Stimulated activated CD4-positive, alpha-beta T cell treated with anti-CD3 and anti-CD28 coated beads, Interleukin-15, amount 100 ng/mL, for 48 hours (primary cell): ENCODE measurements at regions not wholly inside any gene's neighbourhood (a gene's known extent, or its start where the extent isn't known, plus 50 kb on each side); places are given as distances from the start of the nearest gene placed in this dataset.

ENCODE experiments used
- DNase-seq, 2 donors: peaks; one replicate each; pipeline ENCODE4 v3.0.0-alpha.2; 2020; ENCODE audit warnings: low read depth in 2 of 2

DNA sequence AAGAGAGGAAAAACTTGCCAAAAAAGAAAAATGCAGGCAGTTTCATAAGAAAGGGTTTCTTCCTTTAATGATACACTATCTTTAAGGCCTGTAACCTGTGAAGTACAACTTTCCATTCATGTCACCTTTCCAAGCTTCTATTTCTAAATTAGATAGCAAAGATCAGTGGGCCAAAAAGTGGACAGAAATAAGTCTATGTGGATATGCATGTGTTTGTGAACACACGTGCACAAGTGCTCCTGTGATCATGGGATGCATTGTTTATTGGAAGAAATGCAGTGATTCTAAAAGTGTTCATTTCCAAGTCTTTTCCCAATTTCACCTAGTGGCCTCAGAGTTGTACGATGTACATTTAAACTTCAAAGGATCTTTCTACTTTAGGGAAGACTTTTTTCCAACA, 230.0 kb upstream of the BLID start:
- no peak for DNase-seq

DNA sequence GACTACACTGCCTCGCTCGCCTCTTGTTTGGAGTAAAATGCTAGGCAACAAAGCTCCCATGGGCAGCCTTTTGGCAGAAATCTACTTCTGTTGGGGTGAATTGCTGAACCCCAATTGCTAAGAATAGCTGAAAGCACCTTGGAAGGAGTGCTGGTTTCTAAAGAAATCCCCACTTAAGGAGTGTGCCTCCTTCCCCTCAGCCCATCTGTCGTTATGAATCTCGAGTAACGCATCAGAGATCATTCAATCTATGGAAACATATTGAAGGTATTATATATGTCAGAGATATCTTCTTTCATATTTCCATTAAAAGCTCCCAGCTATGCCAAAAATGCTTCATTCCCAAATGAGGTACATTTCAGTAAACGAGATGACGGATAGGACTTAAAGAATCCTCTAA, 229.6 kb upstream of the BLID start:
- no peak for DNase-seq

DNA sequence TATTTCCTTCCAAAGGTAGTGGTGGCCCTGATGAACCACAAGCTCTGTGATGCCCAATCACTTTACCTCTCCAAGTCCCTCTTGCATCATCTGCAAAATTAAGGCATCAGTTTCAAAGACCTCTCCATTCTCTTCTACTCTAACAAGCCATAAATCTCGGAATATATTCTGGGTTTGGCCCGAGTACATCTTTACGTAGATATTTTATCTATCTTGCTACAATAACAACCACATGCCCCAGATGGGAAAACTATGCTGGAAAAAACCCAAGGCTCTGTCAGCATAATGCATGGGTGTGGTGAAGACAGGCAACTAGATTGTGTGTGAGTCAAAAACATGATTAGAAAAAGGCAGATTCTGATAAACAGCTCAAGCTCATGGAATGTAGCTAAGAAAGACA, 228.2 kb upstream of the BLID start:
- no peak for DNase-seq

DNA sequence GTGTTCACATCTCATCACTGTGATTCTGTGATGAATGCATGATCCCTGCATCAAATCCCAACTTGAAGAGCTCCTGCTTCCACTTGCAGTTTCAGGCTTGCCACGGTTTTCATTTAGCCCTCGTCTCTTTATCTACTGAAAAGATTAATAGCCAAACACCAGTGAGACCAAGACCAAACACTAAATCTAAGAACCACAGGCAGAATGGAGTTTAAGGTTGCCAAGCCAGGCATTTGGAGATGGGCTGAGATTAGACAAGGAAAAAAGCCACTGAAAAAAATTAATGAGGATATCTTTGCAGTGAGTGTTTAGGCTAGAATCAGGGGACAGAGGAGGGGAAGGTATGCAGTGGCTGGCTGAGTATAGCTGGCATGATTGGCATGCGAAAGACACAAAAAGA, 227.2 kb upstream of the BLID start:
- no peak for DNase-seq

DNA sequence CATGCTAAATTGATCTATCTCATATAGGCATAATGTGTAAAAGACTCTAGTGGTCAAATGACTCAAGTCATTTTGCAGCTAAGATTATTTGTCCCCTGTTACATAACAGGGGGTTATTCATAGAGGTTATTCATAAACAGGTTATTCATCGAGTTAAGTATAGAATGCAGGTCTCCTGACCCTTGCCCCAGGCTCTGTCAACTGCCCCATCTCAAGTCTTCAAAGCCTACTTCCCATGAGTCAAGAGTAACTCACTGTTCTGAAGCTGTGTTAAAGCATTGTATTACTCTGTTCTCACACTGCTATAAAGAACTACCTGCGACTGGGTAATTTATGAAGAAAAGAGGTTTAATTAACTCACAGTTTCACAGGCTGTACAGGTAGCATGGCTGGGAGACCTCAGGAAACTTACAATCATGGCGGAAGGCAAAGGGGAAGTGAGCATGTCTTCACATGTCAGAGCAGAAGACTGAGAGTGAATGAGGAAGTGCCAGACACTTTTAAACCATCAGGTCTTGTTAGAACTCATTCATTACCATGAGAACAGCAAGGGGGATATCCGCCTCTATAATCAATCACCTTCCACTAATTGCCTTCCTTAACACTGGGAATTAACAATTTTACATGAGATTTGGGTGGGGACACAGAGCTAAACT, 226.2 kb upstream of the BLID start:
- DNase-seq, result no peak

DNA sequence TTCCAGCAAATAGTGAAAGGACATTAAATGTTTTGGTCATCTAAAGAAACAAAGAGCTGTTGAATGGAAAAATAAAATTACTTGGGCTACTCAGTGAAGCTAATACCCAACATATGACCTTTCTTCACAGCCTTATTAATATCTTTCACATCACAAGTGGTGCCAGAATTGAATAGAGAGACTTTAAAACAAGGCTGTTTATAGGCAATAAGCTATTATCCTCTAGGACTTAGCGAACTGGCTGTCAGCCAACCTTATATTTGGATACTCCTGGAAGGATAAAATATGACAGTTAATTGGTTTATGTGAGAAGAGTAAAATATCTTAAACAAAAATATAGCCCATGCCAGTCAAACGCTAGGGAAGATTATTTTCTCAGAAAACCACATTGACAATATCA, 225.5 kb upstream of the BLID start:
- DNase-seq, result no peak

DNA sequence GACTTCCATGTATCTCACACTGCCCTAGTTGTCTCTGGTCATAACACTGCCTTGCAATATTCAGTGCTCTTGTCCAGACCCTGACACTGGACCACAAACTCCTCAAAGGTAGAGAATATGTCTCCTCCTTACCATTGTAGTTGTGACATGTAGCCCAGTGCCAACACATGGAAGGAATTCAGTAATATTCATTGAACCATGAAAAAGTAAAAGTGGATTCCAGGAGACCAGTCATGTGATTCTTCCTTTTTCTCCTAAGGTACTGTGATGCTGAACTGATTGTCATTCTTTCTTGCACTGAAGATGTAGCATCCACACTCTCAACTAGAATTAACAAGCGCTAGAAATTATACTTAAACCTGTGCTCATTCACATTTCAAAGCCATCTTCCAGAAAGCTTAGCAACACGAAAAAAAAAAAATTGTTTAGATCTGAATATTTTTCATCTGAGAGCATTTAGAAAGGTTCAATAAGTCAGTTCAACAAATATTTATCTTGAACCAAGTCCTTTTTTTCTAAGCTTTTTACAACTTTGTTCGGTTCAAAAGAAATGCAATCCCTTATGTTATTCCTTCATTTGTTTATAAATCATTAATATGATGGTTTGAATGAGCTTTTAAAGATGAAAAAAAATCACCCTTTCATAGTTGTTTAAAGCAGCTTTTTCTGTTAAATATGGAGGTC, 224.7 kb upstream of the BLID start:
- no peak for DNase-seq

DNA sequence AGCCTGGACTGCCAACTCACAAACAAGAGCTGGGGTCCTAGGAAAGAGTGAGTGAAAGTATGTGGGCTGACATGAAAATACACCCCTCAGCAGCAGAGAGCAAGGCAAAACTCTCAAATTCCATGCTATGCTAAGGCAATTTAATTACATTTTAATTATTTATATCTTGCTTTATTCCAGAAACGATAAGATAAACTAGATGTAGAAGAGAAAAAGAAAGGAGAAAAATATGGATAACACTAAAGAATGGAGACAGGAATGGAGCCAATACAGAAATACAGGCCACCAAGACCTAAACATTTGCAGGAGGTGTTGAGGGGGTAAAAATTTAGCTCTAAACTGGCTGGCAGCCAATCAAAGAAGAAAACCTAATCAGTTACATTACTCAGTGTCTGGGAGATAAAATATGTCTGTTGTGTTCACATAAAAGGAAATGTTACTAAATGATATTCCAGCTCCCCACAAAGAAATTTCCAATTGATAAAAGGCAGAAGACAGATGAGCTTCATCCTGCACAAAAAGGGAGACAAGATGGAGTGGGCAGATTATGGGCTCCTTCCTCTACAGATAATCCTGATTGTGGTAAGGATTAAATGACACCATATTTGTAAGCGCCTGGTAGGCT, 223.5 kb upstream of the BLID start:
- DNase-seq, result no peak

DNA sequence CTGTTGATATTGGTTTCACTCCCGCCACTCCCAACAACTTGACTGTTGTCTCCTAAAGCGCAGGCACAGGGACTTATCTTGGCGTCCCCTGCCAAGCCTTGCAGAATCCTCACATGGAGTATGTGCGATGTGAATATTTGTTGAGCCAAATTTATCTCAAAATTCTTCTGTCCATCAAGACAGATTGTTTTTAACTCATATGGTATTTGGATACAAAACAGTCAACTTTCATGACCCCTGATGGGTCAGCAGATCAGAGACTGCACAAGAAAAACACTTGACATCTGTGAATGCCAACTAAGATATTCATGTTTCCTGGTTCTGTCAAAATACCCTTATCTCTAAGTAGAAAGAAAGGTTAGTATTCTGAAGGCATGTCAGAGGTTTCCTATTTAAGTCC, 221.7 kb upstream of the BLID start:
- no peak for DNase-seq

DNA sequence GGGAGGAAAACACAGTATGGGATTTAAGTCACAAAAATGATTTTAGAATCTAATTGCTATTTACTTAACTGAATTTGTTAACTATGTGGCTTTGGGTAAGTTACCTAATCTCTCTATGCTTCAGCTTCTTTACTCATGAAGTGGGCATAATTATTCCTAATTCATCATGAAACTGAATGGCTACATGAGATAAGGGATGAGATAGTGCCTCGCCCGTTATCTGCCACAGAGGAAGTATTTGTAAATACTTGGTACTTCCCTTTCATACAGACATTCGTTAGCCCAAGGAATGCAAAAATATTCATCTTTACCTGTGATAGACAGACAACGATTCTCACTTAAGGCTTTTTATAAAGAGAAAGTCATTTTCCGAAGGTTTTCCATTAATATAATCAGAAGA, 221.2 kb upstream of the BLID start:
- no peak for DNase-seq

DNA sequence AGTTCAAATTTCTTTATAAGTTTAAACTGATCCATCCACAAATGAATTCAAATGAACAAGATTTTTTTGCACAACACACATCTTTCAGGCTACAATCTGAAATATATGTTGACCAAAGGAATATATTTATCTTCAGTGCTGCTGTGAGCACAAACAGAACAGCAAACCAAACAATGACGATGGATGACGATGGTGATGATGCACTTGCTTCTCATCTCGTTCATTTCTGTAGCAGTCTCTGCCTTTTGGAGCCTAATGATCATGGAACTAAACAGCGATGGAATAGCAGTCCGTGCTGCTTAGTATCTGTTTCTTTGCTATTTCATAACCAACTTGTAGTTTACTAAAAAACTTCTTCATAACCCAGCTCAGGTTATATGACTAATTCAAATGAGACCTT, 220.7 kb upstream of the BLID start:
- no peak for DNase-seq

DNA sequence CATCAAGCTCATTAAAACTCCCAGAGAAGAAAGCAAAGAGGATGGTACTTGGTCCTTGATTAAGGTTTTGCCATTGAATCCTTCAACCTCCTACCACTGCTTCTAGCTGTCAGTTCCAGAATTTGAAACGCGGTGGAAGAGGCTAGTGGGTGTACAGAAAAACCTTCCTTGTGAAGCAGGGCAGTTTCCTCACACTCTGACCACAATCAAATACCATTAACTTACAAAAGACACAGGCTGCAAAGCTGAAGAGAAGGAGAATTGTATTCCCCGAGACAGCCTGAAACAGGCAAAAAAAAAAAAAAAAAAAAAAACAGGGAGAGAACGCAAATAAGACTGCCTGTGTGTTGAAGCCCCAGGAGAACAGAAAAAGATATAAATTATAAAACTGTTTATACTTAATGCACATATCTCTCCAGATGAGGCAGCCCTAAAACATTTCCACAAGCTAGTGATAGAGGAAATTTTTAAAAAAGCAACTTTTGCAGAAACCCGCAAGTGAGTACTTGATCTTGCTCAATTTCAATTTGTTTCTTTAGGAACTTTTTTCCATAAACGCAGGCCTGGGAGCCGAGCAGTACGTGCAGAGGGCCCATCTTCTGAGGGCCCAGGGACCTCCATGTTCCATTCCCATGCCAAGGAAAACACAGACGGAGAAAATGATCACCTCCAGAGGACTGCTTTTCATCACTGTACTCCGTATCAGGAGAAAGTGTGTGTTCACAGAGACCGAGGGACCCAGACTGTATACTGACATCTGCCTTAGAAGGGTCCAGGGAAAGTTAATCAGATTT, 218.7 kb upstream of the BLID start:
- DNase-seq, result no peak

DNA sequence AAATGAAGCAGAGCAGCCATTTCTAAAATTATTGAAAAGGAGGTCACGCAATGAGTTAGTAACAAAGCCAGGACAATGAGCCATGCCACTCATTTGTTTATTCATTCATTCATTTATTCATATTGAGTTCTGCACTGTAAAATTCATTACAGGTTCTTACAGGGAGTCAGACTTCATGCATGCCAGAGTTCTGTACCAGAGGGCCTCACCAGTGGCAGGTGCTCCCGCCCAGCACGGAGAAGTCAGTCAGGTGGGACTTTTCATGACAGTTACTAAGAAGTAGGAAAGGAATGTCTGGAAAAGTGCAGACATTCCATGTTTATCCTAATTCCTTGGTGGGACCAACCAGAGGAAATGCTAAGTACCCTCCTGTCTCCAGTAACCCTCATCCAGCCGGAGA, 217.5 kb upstream of the BLID start:
- no peak for DNase-seq

DNA sequence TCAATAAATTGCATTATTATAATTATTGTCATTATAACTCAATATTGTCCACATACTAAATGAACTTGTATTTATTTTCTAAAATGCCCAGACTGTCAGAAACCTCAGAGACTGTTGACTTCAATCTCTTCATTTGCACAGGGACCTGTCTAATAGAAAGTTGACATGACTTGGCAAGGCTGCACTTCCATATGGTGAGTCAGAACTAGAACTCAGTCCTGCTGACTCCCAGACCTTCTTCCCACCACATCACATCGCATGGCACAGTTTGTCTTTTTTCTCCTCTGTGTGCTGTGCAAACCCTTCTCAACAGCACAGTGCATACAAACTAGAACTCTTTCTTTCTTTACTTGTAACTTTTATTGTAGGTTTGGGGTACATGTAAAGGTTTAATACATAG, 215.1 kb upstream of the BLID start:
- DNase-seq, result no peak

DNA sequence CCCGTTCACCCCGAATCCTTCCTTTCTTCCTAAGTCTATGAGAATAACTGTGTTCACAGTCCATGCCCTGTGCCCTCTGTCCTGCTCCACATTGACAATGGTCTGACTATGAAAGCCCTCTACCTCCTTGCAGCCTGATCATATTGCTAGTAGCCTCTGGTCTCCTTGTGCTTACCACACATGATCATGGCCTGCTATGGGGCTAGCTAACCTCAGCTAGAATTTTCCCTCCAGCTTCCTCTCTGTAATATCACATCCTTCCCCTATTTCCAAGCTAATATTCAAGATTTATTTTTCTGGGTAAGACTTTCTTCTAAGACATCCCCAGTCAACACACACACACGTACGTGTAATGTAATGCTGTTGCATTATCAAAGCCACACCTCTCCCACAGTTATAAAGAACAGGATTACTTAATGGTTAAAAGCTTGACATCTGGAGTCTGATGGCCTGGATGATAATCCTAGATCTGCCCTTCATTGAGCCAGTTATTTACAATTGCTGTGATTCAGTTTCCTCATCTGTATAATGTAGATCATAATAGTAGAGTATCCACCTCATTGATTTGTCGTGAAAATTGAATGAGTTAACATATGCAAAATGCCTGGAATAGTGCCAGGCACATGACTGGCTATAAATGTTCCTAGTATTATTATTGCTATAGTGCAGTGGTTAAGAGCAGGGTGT, 214.4 kb upstream of the BLID start:
- no peak for DNase-seq

DNA sequence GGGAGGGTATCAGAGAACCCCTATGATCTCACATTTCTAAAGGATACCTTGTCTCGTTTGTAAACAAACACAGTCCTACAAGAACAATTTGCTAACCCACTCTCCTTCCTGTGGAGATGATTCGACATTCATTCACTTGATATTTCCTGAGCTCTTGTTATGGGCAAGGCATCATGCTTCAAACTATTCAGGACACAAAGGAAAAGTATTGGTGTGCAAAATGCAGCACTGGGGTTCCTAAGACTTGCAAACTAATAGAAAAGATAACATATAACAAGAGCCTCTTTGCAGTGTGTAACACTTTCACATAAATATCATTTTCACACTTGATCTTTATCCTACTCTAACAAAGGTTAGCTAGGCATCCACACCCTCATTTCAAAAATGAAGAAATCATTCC, 211.5 kb upstream of the BLID start:
- no peak for DNase-seq

DNA sequence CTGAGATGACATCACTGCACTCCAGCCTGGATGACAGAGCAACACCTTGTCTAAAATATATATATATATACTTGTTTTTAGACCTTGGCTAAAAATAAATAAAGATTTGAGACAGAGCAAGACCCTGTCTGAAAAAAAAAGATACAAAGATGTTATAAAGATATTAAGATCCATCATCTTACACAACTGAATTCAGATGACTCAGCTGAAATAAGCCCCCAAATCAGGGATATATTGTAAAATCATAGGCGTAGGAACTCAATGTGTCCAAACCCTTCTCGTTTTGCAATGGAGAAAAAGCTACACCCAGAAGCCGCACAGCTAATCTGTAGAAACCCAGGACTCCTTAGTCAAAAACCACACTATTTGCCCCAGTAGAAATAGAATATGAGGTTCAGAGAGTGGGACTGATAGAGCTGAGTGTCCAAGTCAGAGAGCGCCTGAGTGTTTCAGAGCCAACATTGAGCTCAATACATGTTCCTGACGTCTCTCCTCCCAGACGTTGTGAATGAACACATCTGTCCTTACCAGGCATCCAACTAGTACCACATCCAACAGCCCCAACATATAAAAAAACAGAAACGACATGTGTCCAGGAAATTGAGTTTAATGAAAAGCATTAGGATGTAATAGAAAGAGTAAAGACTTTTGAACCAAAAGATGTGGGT, 207.9 kb upstream of the BLID start:
- DNase-seq, result no peak

DNA sequence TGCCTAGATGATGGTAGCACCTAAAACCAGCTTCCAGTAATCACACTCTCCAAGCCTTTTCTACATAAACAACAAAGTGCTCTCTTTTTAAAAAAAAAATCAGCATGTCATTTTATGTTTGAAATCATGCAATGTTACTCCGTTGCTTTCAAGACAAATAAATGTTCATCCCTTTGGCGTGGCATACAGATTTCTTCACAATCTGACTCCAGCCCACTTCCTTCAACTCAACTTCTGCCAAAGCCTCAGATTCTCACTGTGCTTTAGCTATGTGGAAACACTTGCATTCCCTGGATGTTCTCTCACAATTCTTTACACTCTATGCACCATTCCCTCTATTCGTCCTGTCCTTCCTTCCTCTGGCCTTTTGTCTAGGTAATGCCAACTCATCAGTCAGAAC, 206.3 kb upstream of the BLID start:
- no peak for DNase-seq

DNA sequence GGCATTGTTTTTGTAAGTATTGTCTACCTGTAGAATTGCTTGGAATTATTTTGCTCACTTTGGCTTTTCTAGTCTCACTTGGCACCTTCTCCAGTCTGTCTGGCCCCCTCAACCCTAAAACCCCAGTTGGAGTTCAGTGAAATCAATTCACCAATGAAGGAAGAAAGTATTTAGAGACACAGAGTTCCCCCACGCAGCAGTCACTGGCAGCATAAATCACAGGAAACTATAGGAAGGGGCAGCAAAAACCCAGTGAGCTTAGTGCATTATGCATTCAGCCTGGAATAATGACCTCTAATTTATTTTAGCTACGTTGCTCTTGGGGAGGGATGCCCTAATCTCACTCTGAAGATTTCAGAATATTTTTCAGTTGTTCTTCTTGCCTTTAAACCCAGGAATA, 204.7 kb upstream of the BLID start:
- no peak for DNase-seq

DNA sequence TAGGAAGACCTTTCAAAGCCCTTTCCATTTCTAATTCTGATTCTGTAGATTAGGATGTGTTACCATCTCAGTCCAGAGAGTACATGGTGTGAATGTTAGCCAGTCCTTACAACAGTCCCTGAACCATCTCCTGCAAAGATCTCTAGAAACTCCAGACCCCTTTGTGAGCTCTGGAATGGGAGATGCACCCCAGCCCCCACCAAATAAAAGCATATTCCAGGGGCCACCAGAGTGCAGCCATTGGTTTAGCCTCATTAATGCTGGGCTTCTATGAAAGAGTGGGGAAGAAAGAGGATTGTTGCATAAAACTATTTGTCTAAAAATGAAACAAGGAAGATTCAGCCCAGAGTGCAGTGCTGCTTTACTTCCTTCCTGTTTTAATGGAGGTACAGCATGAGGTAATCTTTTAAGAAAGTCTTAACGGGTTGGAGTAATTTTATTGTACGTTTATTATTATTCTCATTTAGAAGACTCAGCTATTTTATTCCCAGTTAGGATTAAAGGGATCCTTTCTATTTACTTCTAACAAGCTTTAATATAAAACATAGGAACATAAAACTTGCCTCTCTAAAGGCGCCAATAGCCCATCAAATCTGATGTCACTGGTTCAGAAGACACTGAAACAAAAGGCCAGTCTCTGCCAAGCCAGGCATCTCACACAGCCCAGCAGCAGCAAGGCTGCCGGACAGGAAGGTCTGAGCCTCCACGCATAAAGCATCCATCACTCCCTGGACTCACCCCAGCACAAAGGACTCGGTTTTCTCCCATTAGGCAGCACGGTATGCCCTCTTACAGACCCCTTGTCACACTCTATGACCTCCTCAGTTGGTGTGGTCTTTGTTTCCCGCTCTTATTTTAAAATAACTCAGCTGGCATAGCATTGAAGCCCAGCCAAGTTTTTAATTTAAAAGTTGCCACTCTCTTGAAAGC, 203.9 kb upstream of the BLID start:
- no peak for DNase-seq
